Panc1 (cell line): ENCODE measurements at regions not wholly inside any gene's neighbourhood (a gene's known extent, or its start where the extent isn't known, plus 50 kb on each side); places are given as distances from the start of the nearest gene placed in this dataset.
"Not testable (repeated sequence)": the region's sequence is repeated elsewhere in the genome, so short reads cannot be mapped to it uniquely, and the experiment has no call there.

Experiments used
- ATAC-seq: fragments of 200-7000 bp; cut with Tn5 transposase; 2 replicates; pipeline ENCODE4 v1.9.1; 2020; ENCODE audit warnings: mild to moderate bottlenecking, moderate library complexity
- BruUV-seq: library from RNA; stranded (reverse); fragments of 400-500 nt; replicated peaks from 2 replicates; lab custom pipeline; 2021; lab: Mats Ljungman, UMichigan
- CTCF ChIA-PET: fragments of 300-600 bp; sonication (Branson Sonifier 250); formaldehyde crosslinking; loops from one replicate; lab custom pipeline; 2022; ENCODE audit warnings: antibody characterized with exemption; lab: Charles Lee
- POLR2A ChIA-PET: fragments of 300-600 bp; sonication (Branson Sonifier 250); formaldehyde crosslinking; loops from one replicate; lab custom pipeline; 2022; ENCODE audit warnings: antibody characterized with exemption; lab: Charles Lee
- DNase-seq: peaks from one replicate; pipeline ENCODE4 v3.0.0-alpha.2; 2010; ENCODE audit warnings: low read depth, low spot score
- H3K27ac ChIP-seq: 2 replicates; pipeline ENCODE4 v1.5.1; 2011; ENCODE audit warnings: mild to moderate bottlenecking, low read length, inconsistent platforms
- H3K27me3 ChIP-seq: fragments of 200-500 bp; sonication (Bioruptor generic); 2 replicates; pipeline ENCODE4 v1.6.0; 2014; ENCODE audit warnings: low read length, inconsistent platforms; ENCODE audit not compliant: control insufficient read depth, insufficient read depth
- H3K36me3 ChIP-seq: fragments of 200-500 bp; sonication (Bioruptor generic); 2 replicates; pipeline ENCODE4 v1.5.1; 2014; ENCODE audit warnings: inconsistent platforms, mild to moderate bottlenecking, low read length, moderate library complexity; ENCODE audit not compliant: control insufficient read depth, insufficient read depth
- H3K4me1 ChIP-seq: 2 replicates; pipeline ENCODE4 v1.5.1; 2011; ENCODE audit warnings: inconsistent platforms, mild to moderate bottlenecking, low read length, moderate library complexity; ENCODE audit not compliant: control insufficient read depth, insufficient read depth
- H3K4me3 ChIP-seq, 2 experiments: 2 replicates each; pipeline ENCODE4 v1.5.1; 2011 to 2012; ENCODE audit warnings: low read depth in 2 of 2, low read length in 2 of 2, mild to moderate bottlenecking in 2 of 2, inconsistent platforms in 1 of 2, moderate library complexity in 1 of 2
- H3K9me3 ChIP-seq: fragments of 200-500 bp; sonication (Bioruptor generic); 2 replicates; pipeline ENCODE4 v1.5.1; 2014; ENCODE audit warnings: low read depth, mild to moderate bottlenecking, inconsistent platforms, low read length, moderate library complexity; ENCODE audit not compliant: control insufficient read depth, insufficient read depth
- POLR2AphosphoS5 ChIP-seq: IDR thresholded peaks from 2 replicates; pipeline ENCODE4 v1.6.1; 2012; ENCODE audit warnings: mild to moderate bottlenecking, low read depth, low read length, moderate library complexity
- SIN3A ChIP-seq: IDR thresholded peaks from 2 replicates; pipeline ENCODE4 v1.6.1; 2012; ENCODE audit warnings: low read depth, mild to moderate bottlenecking, low read length, moderate library complexity, borderline replicate concordance; ENCODE audit not compliant: insufficient read depth
- TCF7L2 ChIP-seq: IDR thresholded peaks from 2 replicates; pipeline ENCODE4 v1.6.1; 2011; ENCODE audit warnings: mild to moderate bottlenecking, low read depth, low read length, inconsistent platforms
- in situ Hi-C: cut with HindIII; loops from 2 replicates; pipeline ENCODE4 v1.10.0; 2016; ENCODE audit warnings: low sequenced_read_pairs, low pct_unique_long_range_greater_than_20kb
- intact Hi-C: fragments of 100-400 bp; cut with micrococcal nuclease; formaldehyde crosslinking; loops from one replicate; pipeline ENCODE4 v1.10.0; 2022; ENCODE audit not compliant: unreplicated experiment
- TF ChIP-seq, protein P1 (sequence below), 2 experiments: IDR thresholded peaks; 2 replicates each; pipeline ENCODE4 v1.6.1; 2011 to 2012; ENCODE audit warnings: low read depth in 2 of 2, control low read depth in 1 of 2, low read length in 1 of 2, mild to moderate bottlenecking in 1 of 2, moderate library complexity in 1 of 2; ENCODE audit not compliant: insufficient read depth in 1 of 2
- TF ChIP-seq, protein P2 (sequence below): fragments of 450-650 bp; IDR thresholded peaks from 2 replicates; pipeline ENCODE4 v1.5.1; 2017; ENCODE audit warnings: mild to moderate bottlenecking

DNA sequence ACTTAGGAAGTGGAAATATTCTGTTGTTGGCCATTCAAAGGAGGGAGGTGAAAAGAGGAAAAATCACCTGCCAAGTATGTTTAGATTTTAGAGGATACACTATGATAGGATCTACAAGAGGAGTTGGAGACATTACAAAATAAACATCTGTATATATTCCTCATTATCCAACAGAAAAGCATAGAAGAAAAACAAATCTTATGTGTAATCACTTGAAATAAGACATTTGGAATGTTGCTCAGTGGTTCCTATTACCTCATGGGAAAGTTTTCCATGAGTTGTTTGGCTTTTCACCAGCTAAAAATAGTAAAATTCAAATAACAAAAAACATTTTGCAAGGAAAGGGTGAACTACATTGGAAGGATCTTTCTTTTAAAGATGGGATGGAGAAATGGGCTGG is 76.7 kb upstream of the CARMIL1 start:
- no peaks in the 10 kb centered on the region for H3K36me3 ChIP-seq
- H3K9me3 ChIP-seq = 0 out of 2 replicates have a peak, but pooled peaks cover 5% of the 10 kb centered on the region
- DNase-seq (no peak), ATAC-seq (no peak)
- H3K27ac ChIP-seq = no peak overlapping the region
- intact Hi-C loops (no loop called here), in situ Hi-C loops (no loop called here)
- H3K27me3 ChIP-seq = no peaks in the 10 kb centered on the region
- POLR2A ChIA-PET = no interaction called here
- no TSS peak for BruUV-seq
- CTCF ChIA-PET = interaction anchor here (0.7 kb wide), 1 partner anchor 109 kb away, joined by 4 read pairs; no protein-coding TSS in a partner anchor
- no peaks in the 10 kb centered on the region for H3K4me1 ChIP-seq
- TF ChIP-seq SIN3A (no peak), POLR2AphosphoS5 (no peak), TCF7L2 (no peak)
- TF ChIP-seq, protein P1, sequence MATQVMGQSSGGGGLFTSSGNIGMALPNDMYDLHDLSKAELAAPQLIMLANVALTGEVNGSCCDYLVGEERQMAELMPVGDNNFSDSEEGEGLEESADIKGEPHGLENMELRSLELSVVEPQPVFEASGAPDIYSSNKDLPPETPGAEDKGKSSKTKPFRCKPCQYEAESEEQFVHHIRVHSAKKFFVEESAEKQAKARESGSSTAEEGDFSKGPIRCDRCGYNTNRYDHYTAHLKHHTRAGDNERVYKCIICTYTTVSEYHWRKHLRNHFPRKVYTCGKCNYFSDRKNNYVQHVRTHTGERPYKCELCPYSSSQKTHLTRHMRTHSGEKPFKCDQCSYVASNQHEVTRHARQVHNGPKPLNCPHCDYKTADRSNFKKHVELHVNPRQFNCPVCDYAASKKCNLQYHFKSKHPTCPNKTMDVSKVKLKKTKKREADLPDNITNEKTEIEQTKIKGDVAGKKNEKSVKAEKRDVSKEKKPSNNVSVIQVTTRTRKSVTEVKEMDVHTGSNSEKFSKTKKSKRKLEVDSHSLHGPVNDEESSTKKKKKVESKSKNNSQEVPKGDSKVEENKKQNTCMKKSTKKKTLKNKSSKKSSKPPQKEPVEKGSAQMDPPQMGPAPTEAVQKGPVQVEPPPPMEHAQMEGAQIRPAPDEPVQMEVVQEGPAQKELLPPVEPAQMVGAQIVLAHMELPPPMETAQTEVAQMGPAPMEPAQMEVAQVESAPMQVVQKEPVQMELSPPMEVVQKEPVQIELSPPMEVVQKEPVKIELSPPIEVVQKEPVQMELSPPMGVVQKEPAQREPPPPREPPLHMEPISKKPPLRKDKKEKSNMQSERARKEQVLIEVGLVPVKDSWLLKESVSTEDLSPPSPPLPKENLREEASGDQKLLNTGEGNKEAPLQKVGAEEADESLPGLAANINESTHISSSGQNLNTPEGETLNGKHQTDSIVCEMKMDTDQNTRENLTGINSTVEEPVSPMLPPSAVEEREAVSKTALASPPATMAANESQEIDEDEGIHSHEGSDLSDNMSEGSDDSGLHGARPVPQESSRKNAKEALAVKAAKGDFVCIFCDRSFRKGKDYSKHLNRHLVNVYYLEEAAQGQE (IDR thresholded peaks at IDR 0.05; ENCODE audit: insufficient read depth in 1 of 2, low read depth in 2 of 2, low read length in 1 of 2) = no peak
- TF ChIP-seq, protein P2, sequence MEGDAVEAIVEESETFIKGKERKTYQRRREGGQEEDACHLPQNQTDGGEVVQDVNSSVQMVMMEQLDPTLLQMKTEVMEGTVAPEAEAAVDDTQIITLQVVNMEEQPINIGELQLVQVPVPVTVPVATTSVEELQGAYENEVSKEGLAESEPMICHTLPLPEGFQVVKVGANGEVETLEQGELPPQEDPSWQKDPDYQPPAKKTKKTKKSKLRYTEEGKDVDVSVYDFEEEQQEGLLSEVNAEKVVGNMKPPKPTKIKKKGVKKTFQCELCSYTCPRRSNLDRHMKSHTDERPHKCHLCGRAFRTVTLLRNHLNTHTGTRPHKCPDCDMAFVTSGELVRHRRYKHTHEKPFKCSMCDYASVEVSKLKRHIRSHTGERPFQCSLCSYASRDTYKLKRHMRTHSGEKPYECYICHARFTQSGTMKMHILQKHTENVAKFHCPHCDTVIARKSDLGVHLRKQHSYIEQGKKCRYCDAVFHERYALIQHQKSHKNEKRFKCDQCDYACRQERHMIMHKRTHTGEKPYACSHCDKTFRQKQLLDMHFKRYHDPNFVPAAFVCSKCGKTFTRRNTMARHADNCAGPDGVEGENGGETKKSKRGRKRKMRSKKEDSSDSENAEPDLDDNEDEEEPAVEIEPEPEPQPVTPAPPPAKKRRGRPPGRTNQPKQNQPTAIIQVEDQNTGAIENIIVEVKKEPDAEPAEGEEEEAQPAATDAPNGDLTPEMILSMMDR = no peak
- H3K4me3 ChIP-seq = no peak overlapping the region

GRCh38 chr6:25205629-25206028 is 73.5 kb upstream of the CARMIL1 start:
- BruUV-seq = no TSS peak
- no peak overlapping the region for H3K4me3 ChIP-seq
- H3K27ac ChIP-seq = no peak overlapping the region
- no peaks in the 10 kb centered on the region for H3K4me1 ChIP-seq
- in situ Hi-C loops = no loop called here
- intact Hi-C loops = no loop called here
- TF ChIP-seq SIN3A (no peak), POLR2AphosphoS5 (no peak), TCF7L2 (no peak)
- TF ChIP-seq, protein P2 = no peak
- TF ChIP-seq, protein P1 (IDR thresholded peaks at IDR 0.05; ENCODE audit: insufficient read depth in 1 of 2, low read depth in 2 of 2, low read length in 1 of 2) = no peak
- POLR2A ChIA-PET = no interaction called here
- H3K36me3 ChIP-seq = no peaks in the 10 kb centered on the region
- DNase-seq (no peak), ATAC-seq (no peak)
- no peaks in the 10 kb centered on the region for H3K27me3 ChIP-seq
- H3K9me3 ChIP-seq = 0 out of 2 replicates have a peak, but pooled peaks cover 5% of the 10 kb centered on the region
- CTCF ChIA-PET = no interaction called here

DNA sequence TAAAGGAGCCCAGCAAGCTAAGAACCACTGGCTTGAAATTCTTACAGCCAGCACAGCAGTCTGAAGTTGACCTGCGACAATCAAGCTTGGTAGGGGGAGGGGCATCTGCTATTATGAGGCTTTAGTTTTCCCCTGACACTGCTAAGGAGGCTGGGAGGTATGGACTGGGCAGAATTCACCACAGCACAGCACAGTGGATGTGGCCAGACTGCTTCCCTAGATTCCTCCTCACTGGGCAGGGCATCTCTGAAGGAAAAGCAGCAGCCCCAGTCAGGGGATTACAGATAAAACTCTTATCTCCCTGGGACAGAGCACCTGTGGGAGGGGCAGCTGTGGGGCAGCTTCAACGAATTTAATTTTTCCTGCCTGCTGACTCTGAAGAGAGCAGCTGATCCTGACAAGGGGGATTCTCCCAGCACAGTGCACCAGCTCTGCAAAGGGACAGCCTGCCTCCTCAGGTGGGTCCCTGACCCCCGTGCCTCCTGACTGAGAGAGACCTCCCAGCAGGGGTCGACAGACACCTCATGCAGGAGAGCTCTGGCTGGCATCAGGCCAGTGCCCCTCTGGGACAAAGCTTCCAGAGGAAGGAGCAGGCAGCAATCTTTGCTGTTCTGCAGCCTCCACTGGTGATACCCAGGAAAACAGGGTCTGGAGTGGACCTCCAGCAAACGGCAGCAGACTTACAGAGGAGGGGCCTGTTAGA is 71.6 kb upstream of the CARMIL1 start:
- H3K27ac ChIP-seq, H3K4me3 ChIP-seq, intact Hi-C loops, H3K4me1 ChIP-seq, BruUV-seq, H3K36me3 ChIP-seq, in situ Hi-C loops, H3K9me3 ChIP-seq, ATAC-seq, H3K27me3 ChIP-seq, DNase-seq, POLR2A ChIA-PET: not testable (repeated sequence)
- CTCF ChIA-PET = interaction anchor here (0.6 to 0.7 kb wide), 2 partner anchors 42 to 431 kb away, joined by 3 to 4 read pairs; no protein-coding TSS in a partner anchor
